ENCODE measurements at regions not wholly inside any gene's neighbourhood (a gene's known extent, or its start where the extent isn't known, plus 50 kb on each side); places are given as distances from the start of the nearest gene placed in this dataset.

DNA sequence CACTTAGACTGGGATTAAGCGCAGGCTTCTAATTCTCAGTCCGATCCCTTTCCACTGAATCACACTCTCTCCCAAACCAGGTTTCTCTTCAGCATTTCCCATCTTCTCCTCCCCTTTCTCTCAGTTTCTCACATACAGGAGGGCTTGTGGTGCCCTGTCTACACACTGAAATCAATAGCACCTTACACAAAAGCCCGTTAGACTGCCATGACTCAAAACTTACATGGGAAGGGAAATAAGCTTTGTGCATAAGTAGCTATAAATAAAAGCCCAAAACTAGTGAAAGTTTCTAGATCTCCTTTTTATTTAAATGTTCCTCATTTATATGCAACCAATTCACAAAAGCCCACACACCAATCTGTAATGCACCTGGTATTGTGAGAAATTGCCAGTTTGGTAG is 318.4 kb downstream of the TXNL1 start:
- Histone ChIP-seq H3K27me3 (ENCODE audit: control insufficient read depth, insufficient read depth, low read length) (no peaks in the 10 kb centered on the region), H3K4me1 (ENCODE audit: control insufficient read depth, insufficient read depth, low read length) (no peaks in the 10 kb centered on the region), H3K9me3 (ENCODE audit: control insufficient read depth, insufficient read depth, low read length) (no peaks in the 10 kb centered on the region), H3K4me3 (ENCODE audit: low read depth, low read length) (no peak overlapping the region), H3K36me3 (ENCODE audit: control insufficient read depth, insufficient read depth, low read length) (no peaks in the 10 kb centered on the region), H3K27ac (ENCODE audit: low read depth, low read length) (no peak overlapping the region), H3K9ac (ENCODE audit: low read depth, low read length) (no peak overlapping the region)

DNA sequence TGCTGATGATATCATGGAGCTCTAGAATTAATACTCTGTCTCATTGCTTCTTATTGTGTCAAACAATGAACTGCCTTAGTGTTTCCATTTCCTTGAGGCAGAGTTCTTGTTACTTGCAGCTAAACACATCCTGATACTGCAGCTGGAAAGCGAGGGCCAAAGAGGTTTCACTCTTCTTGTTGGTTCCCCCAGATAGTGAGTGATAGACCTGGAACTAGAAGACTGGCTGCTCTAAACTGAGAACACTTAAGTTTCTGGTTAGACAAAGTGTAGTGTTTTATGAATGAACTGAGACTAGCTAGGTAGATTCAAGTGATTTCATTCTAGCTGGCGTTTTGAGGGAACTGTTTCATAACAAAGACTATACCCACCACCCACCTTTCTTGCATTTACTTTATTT is 321.7 kb downstream of the TXNL1 start:
- Histone ChIP-seq H3K27ac (ENCODE audit: low read depth, low read length) (no peak overlapping the region), H3K27me3 (ENCODE audit: control insufficient read depth, insufficient read depth, low read length) (no peaks in the 10 kb centered on the region), H3K4me3 (ENCODE audit: low read depth, low read length) (no peak overlapping the region), H3K9ac (ENCODE audit: low read depth, low read length) (no peak overlapping the region), H3K9me3 (ENCODE audit: control insufficient read depth, insufficient read depth, low read length) (no peaks in the 10 kb centered on the region), H3K36me3 (ENCODE audit: control insufficient read depth, insufficient read depth, low read length) (no peaks in the 10 kb centered on the region), H3K4me1 (ENCODE audit: control insufficient read depth, insufficient read depth, low read length) (no peaks in the 10 kb centered on the region)

DNA sequence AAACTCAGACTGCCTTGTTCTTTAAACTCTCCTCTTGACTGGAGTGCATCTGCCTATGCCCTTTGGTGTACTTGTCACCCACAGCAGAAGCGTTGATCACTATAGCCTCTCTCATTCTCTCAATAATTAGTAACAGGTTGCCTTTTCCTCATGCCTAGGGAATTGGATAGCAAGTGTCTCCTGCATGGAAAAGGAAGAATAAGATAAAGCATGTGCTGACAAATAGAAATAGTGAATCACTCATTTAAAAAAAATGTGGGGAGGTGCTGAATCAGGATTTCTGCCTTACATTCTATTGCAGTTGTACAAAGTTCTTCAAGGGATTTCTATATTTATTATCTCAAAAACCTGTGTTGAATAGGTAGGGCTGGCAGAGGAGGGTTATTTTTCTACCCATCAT is 323.0 kb downstream of the TXNL1 start:
- Histone ChIP-seq H3K36me3 (ENCODE audit: control insufficient read depth, insufficient read depth, low read length) (no peaks in the 10 kb centered on the region), H3K4me1 (ENCODE audit: control insufficient read depth, insufficient read depth, low read length) (no peaks in the 10 kb centered on the region), H3K4me3 (ENCODE audit: low read depth, low read length) (no peak overlapping the region), H3K27me3 (ENCODE audit: control insufficient read depth, insufficient read depth, low read length) (no peaks in the 10 kb centered on the region), H3K27ac (ENCODE audit: low read depth, low read length) (no peak overlapping the region), H3K9ac (ENCODE audit: low read depth, low read length) (no peak overlapping the region), H3K9me3 (ENCODE audit: control insufficient read depth, insufficient read depth, low read length) (no peaks in the 10 kb centered on the region)

DNA sequence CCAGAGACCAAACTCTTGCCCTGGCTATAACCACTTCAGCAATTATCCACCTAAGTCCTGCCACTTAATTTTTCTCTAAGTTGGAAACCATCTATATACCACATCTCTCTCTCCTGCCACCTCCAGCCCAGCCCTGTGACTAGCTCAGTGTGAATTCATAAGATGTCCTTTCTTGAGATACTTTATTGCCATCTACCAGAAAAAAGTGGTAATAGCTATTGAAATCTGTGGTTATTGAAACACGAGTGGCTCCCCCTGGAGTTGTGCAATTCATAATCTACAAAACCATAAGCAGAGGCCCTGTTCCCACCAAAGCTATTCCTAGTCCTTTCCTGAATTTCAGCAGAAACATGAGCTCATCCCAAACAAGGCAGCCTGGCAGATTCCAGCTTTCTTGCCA is 324.0 kb downstream of the TXNL1 start:
- Histone ChIP-seq H3K9ac (ENCODE audit: low read depth, low read length) (no peak overlapping the region), H3K36me3 (ENCODE audit: control insufficient read depth, insufficient read depth, low read length) (no peaks in the 10 kb centered on the region), H3K9me3 (ENCODE audit: control insufficient read depth, insufficient read depth, low read length) (no peaks in the 10 kb centered on the region), H3K4me1 (ENCODE audit: control insufficient read depth, insufficient read depth, low read length) (no peaks in the 10 kb centered on the region), H3K4me3 (ENCODE audit: low read depth, low read length) (no peak overlapping the region), H3K27ac (ENCODE audit: low read depth, low read length) (no peak overlapping the region), H3K27me3 (ENCODE audit: control insufficient read depth, insufficient read depth, low read length) (no peaks in the 10 kb centered on the region)

DNA sequence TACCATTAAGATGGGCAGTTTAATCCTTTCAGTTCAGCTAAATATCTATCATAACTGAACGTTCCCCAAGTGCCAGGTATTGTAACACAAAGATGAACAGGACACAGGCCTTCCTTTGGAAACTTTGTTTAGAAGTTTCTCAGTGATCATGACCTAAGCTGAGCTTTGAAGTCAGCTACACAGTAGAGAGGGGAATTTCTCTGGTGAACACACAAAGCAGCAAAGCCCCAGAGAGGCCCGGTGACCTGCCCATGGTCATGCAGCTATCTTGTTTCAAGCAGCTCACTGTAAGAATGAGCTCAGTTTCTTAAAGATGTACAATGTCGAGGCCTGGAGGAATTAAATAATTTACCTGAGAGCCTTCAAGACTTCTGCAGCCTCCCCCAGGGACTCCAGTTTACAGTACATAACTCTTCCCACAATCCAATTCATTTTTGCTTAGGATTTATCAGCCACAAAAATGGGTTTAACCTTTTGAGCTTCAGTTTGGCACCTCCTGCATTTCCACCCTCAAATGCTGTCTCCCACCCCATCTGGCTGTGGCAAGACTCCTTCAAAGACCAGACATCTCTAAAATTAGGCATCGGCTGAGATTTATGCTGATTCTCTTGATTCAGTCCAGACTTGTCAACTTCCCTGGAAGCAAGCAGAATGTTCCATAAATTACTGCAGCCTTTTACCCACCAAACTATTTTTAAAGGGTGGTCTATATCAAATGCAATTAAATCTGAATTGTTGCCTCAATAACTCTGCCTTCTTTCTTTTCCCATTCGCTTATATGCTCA is 325.6 kb downstream of the TXNL1 start:
- Histone ChIP-seq H3K27me3 (ENCODE audit: control insufficient read depth, insufficient read depth, low read length) (no peaks in the 10 kb centered on the region), H3K27ac (ENCODE audit: low read depth, low read length) (no peak overlapping the region), H3K36me3 (ENCODE audit: control insufficient read depth, insufficient read depth, low read length) (no peaks in the 10 kb centered on the region), H3K9me3 (ENCODE audit: control insufficient read depth, insufficient read depth, low read length) (no peaks in the 10 kb centered on the region), H3K9ac (ENCODE audit: low read depth, low read length) (no peak overlapping the region), H3K4me1 (ENCODE audit: control insufficient read depth, insufficient read depth, low read length) (no peaks in the 10 kb centered on the region), H3K4me3 (ENCODE audit: low read depth, low read length) (no peak overlapping the region)

DNA sequence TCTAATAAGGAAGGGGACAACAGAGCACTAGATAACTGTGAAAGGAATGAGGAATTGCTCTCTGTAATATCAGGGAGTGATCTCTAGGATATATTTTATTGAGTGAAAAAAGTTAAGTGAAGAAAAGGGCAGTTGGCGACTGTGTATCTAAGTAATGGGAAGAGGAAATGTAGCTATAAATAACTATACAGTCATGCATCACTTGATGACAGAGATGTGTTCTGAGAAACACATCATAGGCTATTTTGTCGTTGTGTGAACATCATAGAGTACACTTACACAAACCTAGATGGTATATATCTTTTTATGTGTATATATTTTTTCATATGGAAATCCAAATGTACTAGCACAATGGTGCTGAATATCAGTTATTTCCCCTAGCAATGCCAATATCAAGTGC is 329.3 kb downstream of the TXNL1 start:
- Histone ChIP-seq H3K4me1 (ENCODE audit: control insufficient read depth, insufficient read depth, low read length) (no peaks in the 10 kb centered on the region), H3K36me3 (ENCODE audit: control insufficient read depth, insufficient read depth, low read length) (no peaks in the 10 kb centered on the region), H3K4me3 (ENCODE audit: low read depth, low read length) (no peak overlapping the region), H3K27me3 (ENCODE audit: control insufficient read depth, insufficient read depth, low read length) (no peaks in the 10 kb centered on the region), H3K9ac (ENCODE audit: low read depth, low read length) (no peak overlapping the region), H3K9me3 (ENCODE audit: control insufficient read depth, insufficient read depth, low read length) (no peaks in the 10 kb centered on the region), H3K27ac (ENCODE audit: low read depth, low read length) (no peak overlapping the region)

DNA sequence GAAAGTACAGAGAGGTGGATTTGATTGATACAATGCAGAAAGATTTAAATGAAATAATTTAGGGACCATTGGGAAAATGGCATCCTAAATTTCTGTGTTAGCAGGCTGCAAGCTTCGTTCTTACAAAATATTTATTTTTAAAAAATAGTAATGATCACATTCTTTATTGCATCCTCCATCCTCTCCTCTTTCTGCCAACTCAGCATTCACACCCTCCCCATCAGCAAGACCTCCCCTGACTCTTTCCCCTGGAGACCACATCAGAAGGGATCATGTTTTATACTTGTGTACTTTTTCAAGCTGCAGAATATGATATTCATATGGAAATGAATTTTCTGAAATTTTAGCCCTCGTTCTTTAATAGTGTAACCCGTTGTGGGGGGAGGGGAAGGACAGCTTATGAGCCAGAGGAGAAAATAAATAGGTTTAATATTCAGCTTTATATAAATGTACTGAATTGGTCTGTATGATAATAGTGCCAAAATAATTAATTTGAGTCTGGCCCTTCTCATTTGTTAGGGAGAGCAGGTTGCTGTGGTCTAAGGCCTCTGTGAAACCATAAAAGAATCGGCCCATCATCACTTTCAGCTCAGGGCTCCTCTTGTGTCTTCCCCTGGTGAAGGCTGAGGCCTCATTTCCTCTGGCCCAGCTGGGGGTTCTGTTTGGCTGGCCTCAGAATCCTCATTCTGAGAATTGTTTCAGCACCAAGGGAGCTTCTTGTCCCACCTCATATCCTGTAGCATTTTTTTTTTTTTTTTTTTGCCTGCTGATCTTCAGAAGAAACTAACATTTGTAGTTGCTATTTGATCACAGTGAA is 330.8 kb downstream of the TXNL1 start:
- H3K36me3 ChIP-seq (ENCODE audit: control insufficient read depth, insufficient read depth, low read length), result no peaks in the 10 kb centered on the region
- no peak overlapping the region for H3K4me3 ChIP-seq (ENCODE audit: low read depth, low read length)

DNA sequence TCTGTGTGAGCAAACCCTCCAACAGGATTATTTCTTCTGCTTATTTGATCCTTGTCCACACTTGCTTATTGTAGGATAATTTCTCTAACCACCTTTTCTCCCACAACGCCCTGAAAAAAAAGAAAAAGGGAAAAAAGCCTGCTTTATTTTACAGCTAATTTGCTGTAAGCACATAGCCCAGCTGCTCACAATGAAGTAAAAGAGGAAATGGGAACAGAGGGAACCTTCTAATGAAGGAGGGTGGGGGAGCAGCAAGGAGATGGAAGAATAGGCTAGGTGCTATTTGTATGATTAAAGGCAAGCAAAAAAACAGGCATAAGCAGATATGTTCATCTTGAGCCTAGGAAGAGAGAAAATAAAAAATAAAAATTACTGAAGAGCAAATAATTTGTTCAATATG is 331.6 kb downstream of the TXNL1 start:
- Histone ChIP-seq H3K36me3 (ENCODE audit: control insufficient read depth, insufficient read depth, low read length) (no peaks in the 10 kb centered on the region), H3K27me3 (ENCODE audit: control insufficient read depth, insufficient read depth, low read length) (no peaks in the 10 kb centered on the region), H3K27ac (ENCODE audit: low read depth, low read length) (no peak overlapping the region), H3K4me3 (ENCODE audit: low read depth, low read length) (no peak overlapping the region), H3K4me1 (ENCODE audit: control insufficient read depth, insufficient read depth, low read length) (no peaks in the 10 kb centered on the region), H3K9ac (ENCODE audit: low read depth, low read length) (no peak overlapping the region), H3K9me3 (ENCODE audit: control insufficient read depth, insufficient read depth, low read length) (no peaks in the 10 kb centered on the region)

More for the DNA sequence above, 330.8 kb downstream of the TXNL1 start:
- Histone ChIP-seq H3K27ac (ENCODE audit: low read depth, low read length) (no peak overlapping the region), H3K27me3 (ENCODE audit: control insufficient read depth, insufficient read depth, low read length) (no peaks in the 10 kb centered on the region), H3K4me1 (ENCODE audit: control insufficient read depth, insufficient read depth, low read length) (no peaks in the 10 kb centered on the region), H3K9ac (ENCODE audit: low read depth, low read length) (no peak overlapping the region), H3K9me3 (ENCODE audit: control insufficient read depth, insufficient read depth, low read length) (no peaks in the 10 kb centered on the region)

DNA sequence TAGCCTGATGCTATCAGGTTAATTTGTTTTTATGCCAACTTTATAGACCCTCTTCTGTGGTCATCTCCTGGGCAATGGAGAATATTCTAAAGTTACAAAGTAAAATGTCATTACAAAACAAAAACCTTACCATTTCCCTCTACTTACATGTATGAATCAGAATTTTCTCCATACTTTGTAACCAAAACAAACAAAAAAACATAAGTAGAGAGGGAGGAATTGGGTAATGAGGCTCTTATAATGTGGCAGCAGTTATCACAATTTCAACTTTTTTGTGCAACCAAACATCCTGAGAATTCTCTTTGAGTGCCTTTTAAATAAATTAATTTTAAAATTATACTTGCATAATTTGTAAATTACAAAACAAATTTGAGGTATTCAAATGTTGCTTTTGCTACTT is 332.8 kb downstream of the TXNL1 start:
- Histone ChIP-seq H3K9me3 (ENCODE audit: control insufficient read depth, insufficient read depth, low read length) (no peaks in the 10 kb centered on the region), H3K4me1 (ENCODE audit: control insufficient read depth, insufficient read depth, low read length) (no peaks in the 10 kb centered on the region), H3K9ac (ENCODE audit: low read depth, low read length) (no peak overlapping the region), H3K27me3 (ENCODE audit: control insufficient read depth, insufficient read depth, low read length) (no peaks in the 10 kb centered on the region), H3K27ac (ENCODE audit: low read depth, low read length) (no peak overlapping the region), H3K36me3 (ENCODE audit: control insufficient read depth, insufficient read depth, low read length) (no peaks in the 10 kb centered on the region), H3K4me3 (ENCODE audit: low read depth, low read length) (no peak overlapping the region)

DNA sequence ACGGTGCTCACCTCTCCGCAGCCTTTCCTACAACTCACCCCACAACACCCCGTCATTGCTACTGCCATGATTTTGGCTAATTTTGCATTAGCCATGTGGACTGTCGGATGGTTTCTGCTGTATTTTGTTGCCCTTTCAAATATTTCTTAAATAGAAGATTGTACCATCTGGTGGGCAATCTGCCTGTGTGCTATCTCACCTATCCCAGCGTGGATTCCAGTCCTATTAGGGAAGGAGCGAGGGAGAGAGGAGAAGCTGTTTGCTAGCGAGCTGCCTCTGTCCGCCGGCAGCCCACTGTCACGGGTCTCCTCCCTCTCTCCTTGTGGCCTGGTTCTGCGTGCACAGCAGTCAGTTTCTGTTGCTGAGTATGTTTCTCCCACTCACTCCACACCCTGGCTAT is 336.2 kb downstream of the TXNL1 start:
- Histone ChIP-seq H3K27me3 (ENCODE audit: control insufficient read depth, insufficient read depth, low read length) (no peaks in the 10 kb centered on the region), H3K36me3 (ENCODE audit: control insufficient read depth, insufficient read depth, low read length) (no peaks in the 10 kb centered on the region), H3K27ac (ENCODE audit: low read depth, low read length) (no peak overlapping the region), H3K4me1 (ENCODE audit: control insufficient read depth, insufficient read depth, low read length) (no peaks in the 10 kb centered on the region), H3K9me3 (ENCODE audit: control insufficient read depth, insufficient read depth, low read length) (no peaks in the 10 kb centered on the region), H3K9ac (ENCODE audit: low read depth, low read length) (no peak overlapping the region), H3K4me3 (ENCODE audit: low read depth, low read length) (no peak overlapping the region)

DNA sequence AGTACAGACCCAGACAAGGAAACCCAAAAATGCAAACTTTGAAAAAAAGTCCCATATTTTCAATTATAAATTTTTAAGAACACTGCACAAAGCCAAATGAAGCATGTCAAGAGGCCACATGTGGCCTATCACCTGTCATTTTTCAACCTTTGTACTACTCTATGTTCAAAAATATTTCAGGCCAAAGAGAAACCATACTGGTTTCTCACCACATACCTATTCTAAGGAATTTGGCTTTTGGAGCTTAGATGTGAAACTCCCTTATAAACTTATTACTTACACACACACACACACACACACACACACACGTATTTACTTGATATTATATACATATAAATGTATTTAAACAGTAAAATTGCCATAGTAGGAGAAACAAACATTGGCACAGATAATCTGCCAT is 338.7 kb downstream of the TXNL1 start:
- no peak overlapping the region for H3K27ac ChIP-seq (ENCODE audit: low read depth, low read length)
- H3K9ac ChIP-seq (ENCODE audit: low read depth, low read length), result no peak overlapping the region

More for the DNA sequence above, 338.7 kb downstream of the TXNL1 start:
- Histone ChIP-seq H3K36me3 (ENCODE audit: control insufficient read depth, insufficient read depth, low read length) (no peaks in the 10 kb centered on the region), H3K9me3 (ENCODE audit: control insufficient read depth, insufficient read depth, low read length) (no peaks in the 10 kb centered on the region), H3K4me3 (ENCODE audit: low read depth, low read length) (no peak overlapping the region), H3K27me3 (ENCODE audit: control insufficient read depth, insufficient read depth, low read length) (no peaks in the 10 kb centered on the region), H3K4me1 (ENCODE audit: control insufficient read depth, insufficient read depth, low read length) (no peaks in the 10 kb centered on the region)

Data from HUES48 (cell line).